Neuron (in vitro differentiated cells): ENCODE measurements at regions not wholly inside any gene's neighbourhood (a gene's known extent, or its start where the extent isn't known, plus 50 kb on each side); places are given as distances from the start of the nearest gene placed in this dataset.
"Not testable (repeated sequence)": the region's sequence is repeated elsewhere in the genome, so short reads cannot be mapped to it uniquely, and the experiment has no call there.

Source experiments
- H2AFZ ChIP-seq: one replicate; pipeline ENCODE4 v1.6.1; 2013; ENCODE audit warnings: low read depth, mild to moderate bottlenecking, inconsistent platforms, low read length, moderate library complexity
- H3K27me3 ChIP-seq: one replicate; pipeline ENCODE4 v1.6.1; 2013; ENCODE audit warnings: low read length; ENCODE audit not compliant: insufficient read depth
- H3K36me3 ChIP-seq: one replicate; pipeline ENCODE4 v1.6.1; 2013; ENCODE audit warnings: low read length; ENCODE audit not compliant: insufficient read depth
- H3K4me1 ChIP-seq: one replicate; pipeline ENCODE4 v1.6.1; 2013; ENCODE audit warnings: low read length; ENCODE audit not compliant: insufficient read depth
- H3K4me3 ChIP-seq: 2 replicates; pipeline ENCODE4 v1.5.1; 2013; ENCODE audit warnings: mild to moderate bottlenecking, low read length, moderate library complexity
- H3K9me3 ChIP-seq: one replicate; pipeline ENCODE4 v1.6.1; 2013; ENCODE audit warnings: low read length

GRCh38 chr5:103409013-103409670 is 150.6 kb downstream of the MACIR start:
- H3K4me1 ChIP-seq: no peaks in the 10 kb centered on the region
- no peaks in the 10 kb centered on the region for H3K9me3 ChIP-seq
- no peaks in the 10 kb centered on the region for H3K27me3 ChIP-seq
- H3K4me3 ChIP-seq: no peak overlapping the region
- no peaks in the 10 kb centered on the region for H3K36me3 ChIP-seq
- no peak overlapping the region for H2AFZ ChIP-seq

GRCh38 chr5:103408408-103408807 is 149.8 kb downstream of the MACIR start:
- no peaks in the 10 kb centered on the region for H3K4me1 ChIP-seq
- H3K27me3 ChIP-seq: no peaks in the 10 kb centered on the region
- H3K9me3 ChIP-seq: no peaks in the 10 kb centered on the region
- no peak overlapping the region for H2AFZ ChIP-seq
- H3K4me3 ChIP-seq: no peak overlapping the region
- no peaks in the 10 kb centered on the region for H3K36me3 ChIP-seq

- no peaks in the 10 kb centered on the region for H3K27me3 ChIP-seq
- H3K4me1 ChIP-seq: no peaks in the 10 kb centered on the region
- no peaks in the 10 kb centered on the region for H3K36me3 ChIP-seq
- H2AFZ ChIP-seq: no peak overlapping the region
- no peaks in the 10 kb centered on the region for H3K9me3 ChIP-seq
- no peak overlapping the region for H3K4me3 ChIP-seq
Observed at GRCh38 chr5:103407402-103407801, 148.8 kb downstream of the MACIR start.

GRCh38 chr5:103404483-103404882 is 145.9 kb downstream of the MACIR start:
- Histone ChIP-seq H3K4me1 (no peaks in the 10 kb centered on the region), H3K9me3 (no peaks in the 10 kb centered on the region), H3K27me3 (no peaks in the 10 kb centered on the region), H3K4me3 (no peak overlapping the region), H2AFZ (no peak overlapping the region), H3K36me3 (no peaks in the 10 kb centered on the region)

GRCh38 chr5:103402851-103403250 is 144.3 kb downstream of the MACIR start:
- Histone ChIP-seq H3K4me3 (no peak overlapping the region), H3K9me3 (no peaks in the 10 kb centered on the region), H3K36me3 (no peaks in the 10 kb centered on the region), H3K27me3 (no peaks in the 10 kb centered on the region), H2AFZ (no peak overlapping the region), H3K4me1 (no peaks in the 10 kb centered on the region)

- Histone ChIP-seq H3K4me1 (peaks cover 23% of the 10 kb centered on the region), H3K36me3 (no peaks in the 10 kb centered on the region)
Observed at GRCh38 chr5:103397739-103398581, 139.4 kb downstream of the MACIR start.

GRCh38 chr5:103394676-103395075 is 136.1 kb downstream of the MACIR start:
- H3K27me3 ChIP-seq: no peaks in the 10 kb centered on the region
- H3K4me3 ChIP-seq: no peak overlapping the region
- no peaks in the 10 kb centered on the region for H3K9me3 ChIP-seq
- H2AFZ ChIP-seq: no peak overlapping the region
- no peaks in the 10 kb centered on the region for H3K36me3 ChIP-seq
- H3K4me1 ChIP-seq: peaks cover 43% of the 10 kb centered on the region

More at GRCh38 chr5:103397739-103398581, 139.4 kb downstream of the MACIR start:
- no peak overlapping the region for H2AFZ ChIP-seq
- no peak overlapping the region for H3K4me3 ChIP-seq
- no peaks in the 10 kb centered on the region for H3K27me3 ChIP-seq
- H3K9me3 ChIP-seq: no peaks in the 10 kb centered on the region

GRCh38 chr5:103393101-103393754 is 134.7 kb downstream of the MACIR start:
- Histone ChIP-seq H3K4me1 (peaks cover 57% of the 10 kb centered on the region), H3K9me3 (no peaks in the 10 kb centered on the region), H3K4me3 (no peak overlapping the region), H2AFZ (peak overlapping the region; percentile 15), H3K27me3 (no peaks in the 10 kb centered on the region), H3K36me3 (no peaks in the 10 kb centered on the region)

GRCh38 chr5:103391659-103392058 is 133.1 kb downstream of the MACIR start:
- H3K9me3 ChIP-seq: no peaks in the 10 kb centered on the region
- H3K36me3 ChIP-seq: no peaks in the 10 kb centered on the region
- no peak overlapping the region for H2AFZ ChIP-seq
- H3K4me3 ChIP-seq: no peak overlapping the region
- no peaks in the 10 kb centered on the region for H3K27me3 ChIP-seq
- peaks cover 58% of the 10 kb centered on the region for H3K4me1 ChIP-seq

GRCh38 chr5:103389846-103390245 is 131.3 kb downstream of the MACIR start:
- peak overlapping the region; percentile 63 for H2AFZ ChIP-seq
- peak overlapping the region; percentile 16 for H3K4me3 ChIP-seq
- H3K27me3 ChIP-seq: no peaks in the 10 kb centered on the region
- no peaks in the 10 kb centered on the region for H3K9me3 ChIP-seq
- no peaks in the 10 kb centered on the region for H3K36me3 ChIP-seq
- peaks cover 53% of the 10 kb centered on the region for H3K4me1 ChIP-seq

GRCh38 chr5:103389357-103389756 is 130.8 kb downstream of the MACIR start:
- H3K4me1 ChIP-seq: peaks cover 48% of the 10 kb centered on the region
- H2AFZ ChIP-seq: peak overlapping the region; percentile 4
- H3K9me3 ChIP-seq: no peaks in the 10 kb centered on the region
- no peaks in the 10 kb centered on the region for H3K36me3 ChIP-seq
- peak overlapping the region; percentile 7 for H3K4me3 ChIP-seq
- H3K27me3 ChIP-seq: no peaks in the 10 kb centered on the region

GRCh38 chr5:103385722-103386121 is 127.2 kb downstream of the MACIR start:
- H3K36me3 ChIP-seq: no peaks in the 10 kb centered on the region
- no peak overlapping the region for H3K4me3 ChIP-seq
- peaks cover 23% of the 10 kb centered on the region for H3K4me1 ChIP-seq
- H3K27me3 ChIP-seq: no peaks in the 10 kb centered on the region
- no peaks in the 10 kb centered on the region for H3K9me3 ChIP-seq
- H2AFZ ChIP-seq: no peak overlapping the region

- H3K4me1 ChIP-seq: peaks cover 23% of the 10 kb centered on the region
- not testable (repeated sequence) for H3K27me3 ChIP-seq, H2AFZ ChIP-seq, H3K4me3 ChIP-seq, H3K36me3 ChIP-seq, H3K9me3 ChIP-seq
Observed at GRCh38 chr5:103377638-103378037, 119.1 kb downstream of the MACIR start.
